GM12878 (cell line): ENCODE measurements at regions not wholly inside any gene's neighbourhood (a gene's known extent, or its start where the extent isn't known, plus 50 kb on each side); places are given as distances from the start of the nearest gene placed in this dataset.

Source experiments
- BHLHE40 ChIP-seq, 2 experiments: fragments of 450-650 bp in 1 of 2; IDR thresholded peaks; 2 replicates each; pipeline ENCODE4 v1.6.1; 2011 to 2017; ENCODE audit warnings: low read depth in 2 of 2, borderline replicate concordance in 1 of 2, improper control_type of control experiment in 1 of 2, low read length in 1 of 2, mild to moderate bottlenecking in 1 of 2
- CBX3 ChIP-seq: fragments of 200-600 bp; sonication (generic); IDR thresholded peaks from 2 replicates; pipeline ENCODE4 v1.6.1; 2016; ENCODE audit warnings: low read depth, borderline replicate concordance
- CEBPB ChIP-seq, 2 experiments: fragments of 150-350 bp in 1 of 2; IDR thresholded peaks; 2 replicates each; pipeline ENCODE4 v1.6.1; 2012 to 2014; ENCODE audit warnings: low read depth in 2 of 2, low read length in 2 of 2, borderline replicate concordance in 1 of 2, inconsistent platforms in 1 of 2
- CHD4 ChIP-seq: fragments of 200-600 bp; sonication (generic); IDR thresholded peaks from 2 replicates; pipeline ENCODE4 v1.6.1; 2016; ENCODE audit warnings: mild to moderate bottlenecking
- CREB1 ChIP-seq: IDR thresholded peaks from 2 replicates; pipeline ENCODE4 v1.6.1; 2012; ENCODE audit warnings: low read depth, mild to moderate bottlenecking, inconsistent platforms
- CREM ChIP-seq: IDR thresholded peaks from 2 replicates; pipeline ENCODE4 v1.6.1; 2014; ENCODE audit warnings: antibody characterized with exemption, low read depth
- JUNB ChIP-seq: IDR thresholded peaks from 2 replicates; pipeline ENCODE4 v1.6.1; 2016; ENCODE audit warnings: antibody characterized with exemption, mild to moderate bottlenecking
- KAT2A ChIP-seq: conservative IDR thresholded peaks from 2 replicates; pipeline ENCODE4 v1.6.1; 2011; ENCODE audit warnings: low read depth, low read length; ENCODE audit not compliant: control insufficient read depth
- MTA2 ChIP-seq: fragments of 450-650 bp; IDR thresholded peaks from 2 replicates; pipeline ENCODE4 v1.6.1; 2016; ENCODE audit warnings: low read depth, mild to moderate bottlenecking, moderate library complexity
- RCOR1 ChIP-seq: conservative IDR thresholded peaks from 2 replicates; pipeline ENCODE4 v1.6.1; 2012; ENCODE audit warnings: low read depth, low read length, improper control_type of control experiment
- RUNX3 ChIP-seq: IDR thresholded peaks from 2 replicates; pipeline ENCODE4 v1.6.1; 2012; ENCODE audit warnings: low read length, inconsistent platforms
- ZNF217 ChIP-seq: fragments of 450-650 bp; IDR thresholded peaks from 2 replicates; pipeline ENCODE4 v1.6.1; 2017; ENCODE audit warnings: antibody characterized with exemption, mild to moderate bottlenecking
- ZNF274 ChIP-seq: IDR thresholded peaks from one replicate; pipeline ENCODE4 v1.8.0; 2011; ENCODE audit not compliant: insufficient read length, insufficient read depth
- TF ChIP-seq, protein P1 (sequence below): fragments of 450-650 bp; IDR thresholded peaks from 2 replicates; pipeline ENCODE4 v1.6.1; 2018; ENCODE audit warnings: mild to moderate bottlenecking, low read depth, moderate library complexity; ENCODE audit not compliant: partially characterized antibody
- TF ChIP-seq, protein P2 (sequence below): IDR thresholded peaks from 2 replicates; pipeline ENCODE4 v1.6.1; 2011; ENCODE audit warnings: low read depth, mild to moderate bottlenecking, low read length, moderate library complexity, borderline replicate concordance; ENCODE audit errors: extremely low read depth
- TF ChIP-seq, protein P3 (sequence below): fragments of 450-650 bp; formaldehyde crosslinking; IDR thresholded peaks from 2 replicates; pipeline ENCODE4 v1.5.0; 2022; ENCODE audit warnings: mild to moderate bottlenecking, missing genetic modification characterization
- TF ChIP-seq, protein P4 (sequence below): IDR thresholded peaks from 2 replicates; pipeline ENCODE4 v1.6.1; 2012; ENCODE audit warnings: improper control_type of control experiment, low read depth, low read length; ENCODE audit not compliant: insufficient replicate concordance

DNA sequence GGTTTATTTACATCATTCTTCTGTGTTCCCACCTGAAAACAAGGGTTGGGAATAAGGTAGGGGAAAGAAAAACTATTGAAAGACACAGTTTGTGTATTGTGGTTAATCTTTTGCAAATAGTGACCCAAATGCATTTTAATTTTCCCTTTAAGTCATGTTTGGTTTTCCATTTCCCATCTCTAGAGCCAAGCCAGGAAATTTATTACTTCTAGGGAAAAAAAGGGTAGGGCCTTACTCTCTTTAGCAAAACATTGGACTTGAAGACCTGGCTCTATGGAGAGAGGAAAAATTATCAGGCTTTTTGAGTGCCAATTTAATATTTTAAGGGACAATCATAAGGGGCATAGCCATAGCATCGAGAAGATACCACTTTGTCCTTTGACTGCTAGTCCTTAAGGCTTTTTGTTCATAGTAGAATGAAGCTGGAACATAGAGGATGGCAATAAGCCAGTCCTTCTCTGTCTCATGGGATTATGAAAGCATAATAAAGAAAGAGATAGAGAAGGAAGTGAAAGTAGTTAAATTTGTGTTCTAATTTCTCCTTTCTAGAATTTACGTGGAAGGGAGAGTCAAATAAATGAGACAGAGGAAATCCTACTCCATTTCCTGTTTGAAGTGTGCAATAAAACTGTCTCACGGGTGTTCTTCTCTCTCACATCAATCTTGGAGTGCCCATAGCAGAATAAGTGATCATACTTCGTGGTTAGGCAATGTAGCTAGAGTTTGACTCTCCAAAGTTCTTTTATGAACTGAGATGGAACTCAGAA is 50.9 kb upstream of the PPFIA2 start (continued):
- TF ChIP-seq KAT2A (no peak), RUNX3 (peak; percentile 15; the same call in 1 of the 2 replicates), CBX3 (no peak), RCOR1 (no peak), MTA2 (peak; percentile 96), ZNF217 (peak; percentile 92; the same call in 1 of the 2 replicates), CEBPB (IDR thresholded peaks at IDR 0.05; ENCODE audit: borderline replicate concordance in 1 of 2, low read depth in 2 of 2, low read length in 2 of 2) (no peak; a peak in 1 of 4 replicates), CHD4 (no peak), CREM (0 out of 2 replicates have a peak, but pooled peaks have one; percentile 18), BHLHE40 (IDR thresholded peaks at IDR 0.05; ENCODE audit: borderline replicate concordance in 1 of 2, low read depth in 2 of 2, low read length in 1 of 2) (peak; percentile 45 to 73; a peak in 2 of 4 replicates), JUNB (peak; percentile 83), ZNF274 (no peak), CREB1 (0 out of 2 replicates have a peak, but pooled peaks have one; percentile 9)
- TF ChIP-seq, protein P1, sequence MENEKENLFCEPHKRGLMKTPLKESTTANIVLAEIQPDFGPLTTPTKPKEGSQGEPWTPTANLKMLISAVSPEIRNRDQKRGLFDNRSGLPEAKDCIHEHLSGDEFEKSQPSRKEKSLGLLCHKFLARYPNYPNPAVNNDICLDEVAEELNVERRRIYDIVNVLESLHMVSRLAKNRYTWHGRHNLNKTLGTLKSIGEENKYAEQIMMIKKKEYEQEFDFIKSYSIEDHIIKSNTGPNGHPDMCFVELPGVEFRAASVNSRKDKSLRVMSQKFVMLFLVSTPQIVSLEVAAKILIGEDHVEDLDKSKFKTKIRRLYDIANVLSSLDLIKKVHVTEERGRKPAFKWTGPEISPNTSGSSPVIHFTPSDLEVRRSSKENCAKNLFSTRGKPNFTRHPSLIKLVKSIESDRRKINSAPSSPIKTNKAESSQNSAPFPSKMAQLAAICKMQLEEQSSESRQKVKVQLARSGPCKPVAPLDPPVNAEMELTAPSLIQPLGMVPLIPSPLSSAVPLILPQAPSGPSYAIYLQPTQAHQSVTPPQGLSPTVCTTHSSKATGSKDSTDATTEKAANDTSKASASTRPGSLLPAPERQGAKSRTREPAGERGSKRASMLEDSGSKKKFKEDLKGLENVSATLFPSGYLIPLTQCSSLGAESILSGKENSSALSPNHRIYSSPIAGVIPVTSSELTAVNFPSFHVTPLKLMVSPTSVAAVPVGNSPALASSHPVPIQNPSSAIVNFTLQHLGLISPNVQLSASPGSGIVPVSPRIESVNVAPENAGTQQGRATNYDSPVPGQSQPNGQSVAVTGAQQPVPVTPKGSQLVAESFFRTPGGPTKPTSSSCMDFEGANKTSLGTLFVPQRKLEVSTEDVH = no peak
- TF ChIP-seq, protein P2, sequence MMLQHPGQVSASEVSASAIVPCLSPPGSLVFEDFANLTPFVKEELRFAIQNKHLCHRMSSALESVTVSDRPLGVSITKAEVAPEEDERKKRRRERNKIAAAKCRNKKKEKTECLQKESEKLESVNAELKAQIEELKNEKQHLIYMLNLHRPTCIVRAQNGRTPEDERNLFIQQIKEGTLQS = no peak
- TF ChIP-seq, protein P3, sequence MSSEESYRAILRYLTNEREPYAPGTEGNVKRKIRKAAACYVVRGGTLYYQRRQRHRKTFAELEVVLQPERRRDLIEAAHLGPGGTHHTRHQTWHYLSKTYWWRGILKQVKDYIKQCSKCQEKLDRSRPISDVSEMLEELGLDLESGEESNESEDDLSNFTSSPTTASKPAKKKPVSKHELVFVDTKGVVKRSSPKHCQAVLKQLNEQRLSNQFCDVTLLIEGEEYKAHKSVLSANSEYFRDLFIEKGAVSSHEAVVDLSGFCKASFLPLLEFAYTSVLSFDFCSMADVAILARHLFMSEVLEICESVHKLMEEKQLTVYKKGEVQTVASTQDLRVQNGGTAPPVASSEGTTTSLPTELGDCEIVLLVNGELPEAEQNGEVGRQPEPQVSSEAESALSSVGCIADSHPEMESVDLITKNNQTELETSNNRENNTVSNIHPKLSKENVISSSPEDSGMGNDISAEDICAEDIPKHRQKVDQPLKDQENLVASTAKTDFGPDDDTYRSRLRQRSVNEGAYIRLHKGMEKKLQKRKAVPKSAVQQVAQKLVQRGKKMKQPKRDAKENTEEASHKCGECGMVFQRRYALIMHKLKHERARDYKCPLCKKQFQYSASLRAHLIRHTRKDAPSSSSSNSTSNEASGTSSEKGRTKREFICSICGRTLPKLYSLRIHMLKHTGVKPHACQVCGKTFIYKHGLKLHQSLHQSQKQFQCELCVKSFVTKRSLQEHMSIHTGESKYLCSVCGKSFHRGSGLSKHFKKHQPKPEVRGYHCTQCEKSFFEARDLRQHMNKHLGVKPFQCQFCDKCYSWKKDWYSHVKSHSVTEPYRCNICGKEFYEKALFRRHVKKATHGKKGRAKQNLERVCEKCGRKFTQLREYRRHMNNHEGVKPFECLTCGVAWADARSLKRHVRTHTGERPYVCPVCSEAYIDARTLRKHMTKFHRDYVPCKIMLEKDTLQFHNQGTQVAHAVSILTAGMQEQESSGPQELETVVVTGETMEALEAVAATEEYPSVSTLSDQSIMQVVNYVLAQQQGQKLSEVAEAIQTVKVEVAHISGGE = no peak
- TF ChIP-seq, protein P4, sequence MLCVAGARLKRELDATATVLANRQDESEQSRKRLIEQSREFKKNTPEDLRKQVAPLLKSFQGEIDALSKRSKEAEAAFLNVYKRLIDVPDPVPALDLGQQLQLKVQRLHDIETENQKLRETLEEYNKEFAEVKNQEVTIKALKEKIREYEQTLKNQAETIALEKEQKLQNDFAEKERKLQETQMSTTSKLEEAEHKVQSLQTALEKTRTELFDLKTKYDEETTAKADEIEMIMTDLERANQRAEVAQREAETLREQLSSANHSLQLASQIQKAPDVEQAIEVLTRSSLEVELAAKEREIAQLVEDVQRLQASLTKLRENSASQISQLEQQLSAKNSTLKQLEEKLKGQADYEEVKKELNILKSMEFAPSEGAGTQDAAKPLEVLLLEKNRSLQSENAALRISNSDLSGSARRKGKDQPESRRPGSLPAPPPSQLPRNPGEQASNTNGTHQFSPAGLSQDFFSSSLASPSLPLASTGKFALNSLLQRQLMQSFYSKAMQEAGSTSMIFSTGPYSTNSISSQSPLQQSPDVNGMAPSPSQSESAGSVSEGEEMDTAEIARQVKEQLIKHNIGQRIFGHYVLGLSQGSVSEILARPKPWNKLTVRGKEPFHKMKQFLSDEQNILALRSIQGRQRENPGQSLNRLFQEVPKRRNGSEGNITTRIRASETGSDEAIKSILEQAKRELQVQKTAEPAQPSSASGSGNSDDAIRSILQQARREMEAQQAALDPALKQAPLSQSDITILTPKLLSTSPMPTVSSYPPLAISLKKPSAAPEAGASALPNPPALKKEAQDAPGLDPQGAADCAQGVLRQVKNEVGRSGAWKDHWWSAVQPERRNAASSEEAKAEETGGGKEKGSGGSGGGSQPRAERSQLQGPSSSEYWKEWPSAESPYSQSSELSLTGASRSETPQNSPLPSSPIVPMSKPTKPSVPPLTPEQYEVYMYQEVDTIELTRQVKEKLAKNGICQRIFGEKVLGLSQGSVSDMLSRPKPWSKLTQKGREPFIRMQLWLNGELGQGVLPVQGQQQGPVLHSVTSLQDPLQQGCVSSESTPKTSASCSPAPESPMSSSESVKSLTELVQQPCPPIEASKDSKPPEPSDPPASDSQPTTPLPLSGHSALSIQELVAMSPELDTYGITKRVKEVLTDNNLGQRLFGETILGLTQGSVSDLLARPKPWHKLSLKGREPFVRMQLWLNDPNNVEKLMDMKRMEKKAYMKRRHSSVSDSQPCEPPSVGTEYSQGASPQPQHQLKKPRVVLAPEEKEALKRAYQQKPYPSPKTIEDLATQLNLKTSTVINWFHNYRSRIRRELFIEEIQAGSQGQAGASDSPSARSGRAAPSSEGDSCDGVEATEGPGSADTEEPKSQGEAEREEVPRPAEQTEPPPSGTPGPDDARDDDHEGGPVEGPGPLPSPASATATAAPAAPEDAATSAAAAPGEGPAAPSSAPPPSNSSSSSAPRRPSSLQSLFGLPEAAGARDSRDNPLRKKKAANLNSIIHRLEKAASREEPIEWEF = no peak
